Aorta (tissue), 5 donors: ENCODE measurements at regions not wholly inside any gene's neighbourhood (a gene's known extent, or its start where the extent isn't known, plus 50 kb on each side); places are given as distances from the start of the nearest gene placed in this dataset.

Experiments
- ATAC-seq: fragments of 200-7000 bp; cut with Tn5 transposase; one replicate; pipeline ENCODE4 v1.9.1; 2022; ENCODE audit warnings: moderate library complexity; ENCODE audit not compliant: low FRiP score
- DNase-seq, 2 donors: peaks; one replicate each; pipeline ENCODE4 v3.0.0-alpha.2; 2020
- H3K27ac ChIP-seq, 2 donors: one replicate each; pipeline ENCODE4 v1.5.1; 2013; ENCODE audit warnings: low read length in 2 of 2, mild to moderate bottlenecking in 2 of 2, moderate library complexity in 2 of 2, control low read depth in 1 of 2, inconsistent platforms in 1 of 2, low read depth in 1 of 2
- H3K27me3 ChIP-seq, 2 donors: one replicate each; pipeline ENCODE4 v1.6.1; 2013; ENCODE audit warnings: control low read depth in 1 of 2, low read length in 1 of 2, mild to moderate bottlenecking in 1 of 2, moderate library complexity in 1 of 2; ENCODE audit not compliant: insufficient read depth in 2 of 2, control insufficient read depth in 1 of 2
- H3K36me3 ChIP-seq, 2 donors: one replicate each; pipeline ENCODE4 v1.6.1; 2013; ENCODE audit warnings: control low read depth in 1 of 2, low read length in 1 of 2, mild to moderate bottlenecking in 1 of 2; ENCODE audit not compliant: insufficient read depth in 2 of 2, control insufficient read depth in 1 of 2
- H3K4me1 ChIP-seq, 2 donors: one replicate each; pipeline ENCODE4 v1.6.1; 2013; ENCODE audit warnings: low read length in 2 of 2, control low read depth in 1 of 2, mild to moderate bottlenecking in 1 of 2, moderate library complexity in 1 of 2; ENCODE audit not compliant: insufficient read depth in 2 of 2, control insufficient read depth in 1 of 2
- H3K4me3 ChIP-seq, 2 donors: one replicate each; pipeline ENCODE4 v1.5.1; 2013; ENCODE audit warnings: low read length in 2 of 2, control low read depth in 1 of 2, mild to moderate bottlenecking in 1 of 2
- H3K9me3 ChIP-seq: one replicate; pipeline ENCODE4 v1.6.1; 2013; ENCODE audit warnings: mild to moderate bottlenecking, low read length; ENCODE audit not compliant: control insufficient read depth
- WGBS, 2 donors: extraction: QIAGEN DNeasy Blood & Tissue Kit; methylation state at CpG; one replicate each; pipeline ENCODE4 v1.1.7; 2013; 5-methylcytosine and 5-hydroxymethylcytosine counted together
- intact Hi-C, 2 donors: fragments of 100-400 bp; cut with DNase I; formaldehyde crosslinking; loops; one replicate each; pipeline versions ENCODE4 v1.14.2 to v1.15.0; 2022
- donor health status: healthy with polysubstance abuse.
- donor health status: Bipolar disorder and iron deficiency.
- donor health status: DM: no; HTN: no; CAD: no.
- donor health status: DM: no; HTN: no; CAD: no.
- donor health status: DM: yes; HTN: yes; CAD: no.

- no peak for DNase-seq
- H3K27ac ChIP-seq: no peak overlapping the region
- ATAC-seq: no peak
- H3K27me3 ChIP-seq: peaks cover 0 to 2% of the 10 kb centered on the region in 2 donors
- H3K36me3 ChIP-seq: no peaks in the 10 kb centered on the region
- H3K4me3 ChIP-seq: no peak overlapping the region
- WGBS, 2 donors: 26 to 42% methylated on average over 6 of the region's 6 CpGs
- H3K4me1 ChIP-seq: no peaks in the 10 kb centered on the region
- H3K9me3 ChIP-seq: peaks cover 7% of the 10 kb centered on the region
- intact Hi-C loops: no loop called here
These were observed 98.9 kb upstream of the NLRP1 start for GRCh38 chr17:5683241-5683640.

- no peak overlapping the region for H3K4me3 ChIP-seq
- no peak for DNase-seq
- H3K27ac ChIP-seq: no peak overlapping the region
- ATAC-seq: no peak
- no peaks in the 10 kb centered on the region for H3K27me3 ChIP-seq
- peaks cover 7% of the 10 kb centered on the region for H3K9me3 ChIP-seq
- WGBS, 2 donors: 13 to 40% methylated on average over 4 of the region's 4 CpGs
- H3K36me3 ChIP-seq: no peaks in the 10 kb centered on the region
- no peaks in the 10 kb centered on the region for H3K4me1 ChIP-seq
- intact Hi-C loops: no loop called here
These were observed 101.8 kb upstream of the NLRP1 start for GRCh38 chr17:5686074-5686635.

GRCh38 chr17:5687646-5688045, 103.3 kb upstream of the NLRP1 start:
- Histone ChIP-seq H3K27ac (no peak overlapping the region), H3K36me3 (no peaks in the 10 kb centered on the region), H3K4me1 (no peaks in the 10 kb centered on the region), H3K4me3 (no peak overlapping the region), H3K27me3 (no peaks in the 10 kb centered on the region), H3K9me3 (peaks cover 7% of the 10 kb centered on the region)
- intact Hi-C loops: no loop called here
- 16 to 35% methylated on average over 8 of the region's 8 CpGs for WGBS, 2 donors
- DNase-seq (no peak), ATAC-seq (no peak)

- Histone ChIP-seq H3K36me3 (no peaks in the 10 kb centered on the region), H3K4me3 (no peak overlapping the region), H3K9me3 (peaks cover under 1% of the 10 kb centered on the region), H3K27me3 (no peaks in the 10 kb centered on the region), H3K4me1 (no peaks in the 10 kb centered on the region), H3K27ac (no peak overlapping the region)
- ATAC-seq (no peak), DNase-seq (no peak)
- 66 to 73% methylated on average over 9 of the region's 9 CpGs for WGBS, 2 donors
- intact Hi-C loops: no loop called here
These were observed 109.5 kb upstream of the NLRP1 start for GRCh38 chr17:5693821-5694220.

- DNase-seq (no peak), ATAC-seq (no peak)
- Histone ChIP-seq H3K27me3 (no peaks in the 10 kb centered on the region), H3K36me3 (no peaks in the 10 kb centered on the region), H3K4me1 (no peaks in the 10 kb centered on the region), H3K4me3 (no peak overlapping the region), H3K27ac (no peak overlapping the region), H3K9me3 (peaks cover 3% of the 10 kb centered on the region)
- WGBS, 2 donors: 17 to 30% methylated on average over 8 of the region's 8 CpGs
- intact Hi-C loops: no loop called here
These were observed 110.2 kb upstream of the NLRP1 start for GRCh38 chr17:5694551-5694950.

GRCh38 chr17:5695480-5695879, 111.2 kb upstream of the NLRP1 start:
- 44 to 48% methylated on average over 3 of the region's 3 CpGs for WGBS, 2 donors
- H3K27ac ChIP-seq: no peak overlapping the region
- no peaks in the 10 kb centered on the region for H3K27me3 ChIP-seq
- H3K36me3 ChIP-seq: no peaks in the 10 kb centered on the region
- intact Hi-C loops: no loop called here
- H3K9me3 ChIP-seq: peaks cover 3% of the 10 kb centered on the region
- no peak for ATAC-seq
- no peak for DNase-seq
- no peak overlapping the region for H3K4me3 ChIP-seq
- H3K4me1 ChIP-seq: no peaks in the 10 kb centered on the region

- H3K27me3 ChIP-seq: no peaks in the 10 kb centered on the region
- H3K27ac ChIP-seq: no peak overlapping the region
- intact Hi-C loops: no loop called here
These were observed 114.7 kb upstream of the NLRP1 start for GRCh38 chr17:5698959-5699358.

GRCh38 chr17:5699814-5700213, 115.5 kb upstream of the NLRP1 start:
- Histone ChIP-seq H3K27me3 (no peaks in the 10 kb centered on the region), H3K4me3 (no peak overlapping the region), H3K9me3 (peaks cover 10% of the 10 kb centered on the region), H3K36me3 (no peaks in the 10 kb centered on the region), H3K27ac (no peak overlapping the region), H3K4me1 (no peaks in the 10 kb centered on the region)
- 6 to 23% methylated on average over 7 of the region's 7 CpGs for WGBS, 2 donors
- DNase-seq: no peak
- ATAC-seq: no peak
- intact Hi-C loops: no loop called here

More at GRCh38 chr17:5698959-5699358, 114.7 kb upstream of the NLRP1 start:
- ATAC-seq (no peak), DNase-seq (no peak)
- H3K4me1 ChIP-seq: no peaks in the 10 kb centered on the region
- no peaks in the 10 kb centered on the region for H3K36me3 ChIP-seq
- H3K4me3 ChIP-seq: no peak overlapping the region
- H3K9me3 ChIP-seq: peaks cover 10% of the 10 kb centered on the region

- no peaks in the 10 kb centered on the region for H3K36me3 ChIP-seq
- ATAC-seq (no peak), DNase-seq (no peak)
- no peak overlapping the region for H3K27ac ChIP-seq
- 51 to 52% methylated on average over 2 of the region's 2 CpGs for WGBS, 2 donors
- peaks cover 10% of the 10 kb centered on the region for H3K9me3 ChIP-seq
- no peaks in the 10 kb centered on the region for H3K4me1 ChIP-seq
- intact Hi-C loops: no loop called here
- H3K4me3 ChIP-seq: no peak overlapping the region
- no peaks in the 10 kb centered on the region for H3K27me3 ChIP-seq
These were observed 116.4 kb upstream of the NLRP1 start for GRCh38 chr17:5700745-5701144.
